H7 (cell line): ENCODE measurements at regions not wholly inside any gene's neighbourhood (a gene's known extent, or its start where the extent isn't known, plus 50 kb on each side); places are given as distances from the start of the nearest gene placed in this dataset.

Experiments used
- DNase-seq: peaks from one replicate; pipeline ENCODE4 v3.0.0; 2012
- H3K27me3 ChIP-seq: 2 replicates; pipeline ENCODE4 v1.6.0; 2011; ENCODE audit warnings: mild to moderate bottlenecking, low read length; ENCODE audit not compliant: control insufficient read depth, insufficient read depth
- H3K36me3 ChIP-seq: replicated peaks from 2 replicates; pipeline ENCODE4 v1.5.1; 2011; ENCODE audit warnings: low read length; ENCODE audit not compliant: control insufficient read depth, insufficient read depth
- H3K4me3 ChIP-seq: 2 replicates; pipeline ENCODE4 v1.5.1; 2011; ENCODE audit warnings: low read depth, mild to moderate bottlenecking, control low read depth, low read length, moderate library complexity; ENCODE audit not compliant: insufficient read depth

- Histone ChIP-seq H3K27me3 (no peaks in the 10 kb centered on the region), H3K36me3 (no peaks in the 10 kb centered on the region), H3K4me3 (no peak overlapping the region)
- DNase-seq, result peak; percentile 29
Observed at GRCh38 chr12:92987362-92987761, 58.3 kb upstream of the EEA1 start.

GRCh38 chr12:92987846-92988621 is 58.9 kb upstream of the EEA1 start:
- Histone ChIP-seq H3K27me3 (no peaks in the 10 kb centered on the region), H3K4me3 (no peak overlapping the region), H3K36me3 (no peaks in the 10 kb centered on the region)
- peak; percentile 13 for DNase-seq

- Histone ChIP-seq H3K27me3 (no peaks in the 10 kb centered on the region), H3K36me3 (no peaks in the 10 kb centered on the region), H3K4me3 (no peak overlapping the region)
- no peak for DNase-seq
Observed at GRCh38 chr12:92988622-92989130, 59.6 kb upstream of the EEA1 start.

GRCh38 chr12:92989715-92990484 is 60.8 kb upstream of the EEA1 start:
- Histone ChIP-seq H3K36me3 (no peaks in the 10 kb centered on the region), H3K4me3 (no peak overlapping the region), H3K27me3 (no peaks in the 10 kb centered on the region)
- DNase-seq, result no peak

GRCh38 chr12:92991134-92991533 is 62.0 kb upstream of the EEA1 start:
- Histone ChIP-seq H3K36me3 (no peaks in the 10 kb centered on the region), H3K27me3 (no peaks in the 10 kb centered on the region), H3K4me3 (no peak overlapping the region)
- DNase-seq, result no peak

GRCh38 chr12:92992041-92992440 is 62.9 kb upstream of the EEA1 start:
- Histone ChIP-seq H3K27me3 (no peaks in the 10 kb centered on the region), H3K4me3 (no peak overlapping the region), H3K36me3 (no peaks in the 10 kb centered on the region)
- DNase-seq, result no peak

GRCh38 chr12:92993259-92993658 is 64.2 kb upstream of the EEA1 start:
- Histone ChIP-seq H3K4me3 (no peak overlapping the region), H3K27me3 (no peaks in the 10 kb centered on the region)

GRCh38 chr12:92995258-92995903 is 66.3 kb upstream of the EEA1 start:
- Histone ChIP-seq H3K27me3 (no peaks in the 10 kb centered on the region), H3K4me3 (no peak overlapping the region), H3K36me3 (no peaks in the 10 kb centered on the region)
- DNase-seq, result no peak

More at GRCh38 chr12:92993259-92993658, 64.2 kb upstream of the EEA1 start:
- H3K36me3 ChIP-seq, result no peaks in the 10 kb centered on the region
- no peak for DNase-seq

GRCh38 chr12:93000026-93000425 is 70.9 kb upstream of the EEA1 start:
- no peak for DNase-seq
- H3K36me3 ChIP-seq, result no peaks in the 10 kb centered on the region
- no peak overlapping the region for H3K4me3 ChIP-seq
- H3K27me3 ChIP-seq, result no peaks in the 10 kb centered on the region

GRCh38 chr12:93001407-93001806 is 72.3 kb upstream of the EEA1 start:
- H3K36me3 ChIP-seq, result no peaks in the 10 kb centered on the region
- no peak for DNase-seq
- no peak overlapping the region for H3K4me3 ChIP-seq
- no peaks in the 10 kb centered on the region for H3K27me3 ChIP-seq

- no peaks in the 10 kb centered on the region for H3K36me3 ChIP-seq
- no peak for DNase-seq
- no peaks in the 10 kb centered on the region for H3K27me3 ChIP-seq
- H3K4me3 ChIP-seq, result no peak overlapping the region
Observed at GRCh38 chr12:93002293-93003054, 73.4 kb upstream of the EEA1 start.

- H3K36me3 ChIP-seq, result no peaks in the 10 kb centered on the region
- H3K27me3 ChIP-seq, result no peaks in the 10 kb centered on the region
- DNase-seq, result no peak
- H3K4me3 ChIP-seq, result no peak overlapping the region
Observed at GRCh38 chr12:93003531-93004239, 74.6 kb upstream of the EEA1 start.

- no peak for DNase-seq
- Histone ChIP-seq H3K36me3 (no peaks in the 10 kb centered on the region), H3K4me3 (peak overlapping the region; percentile 21; the same call in 1 of the 2 replicates), H3K27me3 (no peaks in the 10 kb centered on the region)
Observed at GRCh38 chr12:93005928-93006392, 76.9 kb upstream of the EEA1 start.
